ENCODE measurements at regions not wholly inside any gene's neighbourhood (a gene's known extent, or its start where the extent isn't known, plus 50 kb on each side); places are given as distances from the start of the nearest gene placed in this dataset.
A peak's percentile ranks its signal among the peaks of the same experiment; 100 is the strongest.

GRCh38 chr17:21540502-21540901 lies 151.8 kb upstream of the KCNJ18 start:
- peaks cover 5% of the 10 kb centered on the region for H3K4me1 Mint-ChIP-seq (ENCODE audit: low read depth)
- TF ChIP-seq, protein P1, sequence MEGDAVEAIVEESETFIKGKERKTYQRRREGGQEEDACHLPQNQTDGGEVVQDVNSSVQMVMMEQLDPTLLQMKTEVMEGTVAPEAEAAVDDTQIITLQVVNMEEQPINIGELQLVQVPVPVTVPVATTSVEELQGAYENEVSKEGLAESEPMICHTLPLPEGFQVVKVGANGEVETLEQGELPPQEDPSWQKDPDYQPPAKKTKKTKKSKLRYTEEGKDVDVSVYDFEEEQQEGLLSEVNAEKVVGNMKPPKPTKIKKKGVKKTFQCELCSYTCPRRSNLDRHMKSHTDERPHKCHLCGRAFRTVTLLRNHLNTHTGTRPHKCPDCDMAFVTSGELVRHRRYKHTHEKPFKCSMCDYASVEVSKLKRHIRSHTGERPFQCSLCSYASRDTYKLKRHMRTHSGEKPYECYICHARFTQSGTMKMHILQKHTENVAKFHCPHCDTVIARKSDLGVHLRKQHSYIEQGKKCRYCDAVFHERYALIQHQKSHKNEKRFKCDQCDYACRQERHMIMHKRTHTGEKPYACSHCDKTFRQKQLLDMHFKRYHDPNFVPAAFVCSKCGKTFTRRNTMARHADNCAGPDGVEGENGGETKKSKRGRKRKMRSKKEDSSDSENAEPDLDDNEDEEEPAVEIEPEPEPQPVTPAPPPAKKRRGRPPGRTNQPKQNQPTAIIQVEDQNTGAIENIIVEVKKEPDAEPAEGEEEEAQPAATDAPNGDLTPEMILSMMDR (IDR thresholded peaks at IDR 0.05): no peak
- no peak overlapping the region for H3K4me3 Mint-ChIP-seq
- Histone ChIP-seq H3K27me3 (ENCODE audit: control insufficient read depth in 1 of 2, insufficient read depth in 2 of 2, low read length in 2 of 2) (no peaks in the 10 kb centered on the region), H3K4me3 (ENCODE audit: low read length) (no peak overlapping the region), H3K9me3 (ENCODE audit: control insufficient read depth in 1 of 2, insufficient read depth in 1 of 2, low read length in 2 of 2) (no peaks in the 10 kb centered on the region), H3K36me3 (ENCODE audit: insufficient read depth, low read length) (no peaks in the 10 kb centered on the region), H3K4me1 (ENCODE audit: insufficient read depth, low read length) (no peaks in the 10 kb centered on the region), H3K27ac (ENCODE audit: low read depth in 1 of 2, low read length in 2 of 2) (no peak overlapping the region)
- H3K27me3 Mint-ChIP-seq: no peaks in the 10 kb centered on the region
- ChIA-PET POLR2A (no interaction called here), CTCF (no interaction called here)
- H3K27ac Mint-ChIP-seq: no peak overlapping the region
- H3K9me3 Mint-ChIP-seq: peaks cover 8% of the 10 kb centered on the region
- H3K36me3 Mint-ChIP-seq (ENCODE audit: low read depth): peaks cover 58% of the 10 kb centered on the region
- intact Hi-C loops (cut with DNase I, micrococcal nuclease): no loop called here
- ATAC-seq (ENCODE audit: poor library complexity) (no peak), DNase-seq (no peak)

DNA sequence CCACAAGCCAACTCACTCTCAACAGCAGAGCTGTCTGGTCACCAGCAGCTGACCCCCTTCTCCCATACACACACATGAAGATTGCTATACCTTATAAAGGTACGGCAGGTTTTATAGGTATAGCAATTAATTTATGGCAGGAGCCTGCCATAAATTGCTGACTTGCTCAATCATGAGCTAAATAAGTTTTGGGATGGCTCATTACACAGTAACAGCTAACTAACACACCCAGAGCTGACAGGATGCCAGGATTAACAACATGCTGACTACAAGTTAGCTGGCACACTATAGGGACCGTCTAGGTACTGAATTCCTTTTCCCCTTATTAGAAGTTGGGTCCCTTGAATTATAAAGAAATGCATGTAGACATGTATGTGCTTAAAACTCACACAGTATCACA lies 150.3 kb upstream of the KCNJ18 start:
- Mint-ChIP-seq H3K4me3 (no peak overlapping the region), H3K9me3 (peaks cover 3% of the 10 kb centered on the region), H3K4me1 (ENCODE audit: low read depth) (peaks cover 13% of the 10 kb centered on the region), H3K27ac (no peak overlapping the region), H3K36me3 (ENCODE audit: low read depth) (peaks cover 47% of the 10 kb centered on the region), H3K27me3 (no peaks in the 10 kb centered on the region)
- H3K27me3 ChIP-seq (ENCODE audit: control insufficient read depth in 1 of 2, insufficient read depth in 2 of 2, low read length in 2 of 2): no peaks in the 10 kb centered on the region
- ChIA-PET CTCF (no interaction called here), POLR2A (no interaction called here)
- TF ChIP-seq, protein P1 (IDR thresholded peaks at IDR 0.05): no peak
- intact Hi-C loops (cut with DNase I, micrococcal nuclease): no loop called here
- H3K4me1 ChIP-seq (ENCODE audit: insufficient read depth, low read length): no peaks in the 10 kb centered on the region
- no peak overlapping the region for H3K4me3 ChIP-seq (ENCODE audit: low read length)
- no peaks in the 10 kb centered on the region for H3K9me3 ChIP-seq (ENCODE audit: control insufficient read depth in 1 of 2, insufficient read depth in 1 of 2, low read length in 2 of 2)
- no peaks in the 10 kb centered on the region for H3K36me3 ChIP-seq (ENCODE audit: insufficient read depth, low read length)
- no peak overlapping the region for H3K27ac ChIP-seq (ENCODE audit: low read depth in 1 of 2, low read length in 2 of 2)
- ATAC-seq (ENCODE audit: poor library complexity) (no peak), DNase-seq (no peak)

DNA sequence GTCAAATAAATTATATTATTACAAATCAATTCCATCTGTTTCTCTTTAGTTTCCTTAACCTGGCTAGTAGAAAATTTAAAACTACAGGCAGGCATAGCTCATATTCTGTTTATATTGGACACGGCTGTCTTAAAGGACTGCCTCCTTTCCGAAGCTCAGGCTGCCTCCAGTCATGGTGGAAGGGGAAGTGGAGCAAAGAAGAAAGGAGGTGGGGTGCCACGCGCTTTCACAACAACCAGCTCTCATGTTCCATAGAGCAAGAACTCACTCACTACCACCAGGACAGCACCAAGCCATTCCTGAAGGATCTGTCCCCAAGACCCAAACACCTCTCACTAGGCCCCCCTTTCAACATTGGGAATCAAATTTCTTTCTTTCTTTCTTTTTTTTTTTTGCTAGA lies 149.3 kb upstream of the KCNJ18 start:
- ChIA-PET CTCF (no interaction called here), POLR2A (no interaction called here)
- Mint-ChIP-seq H3K36me3 (ENCODE audit: low read depth) (peaks cover 40% of the 10 kb centered on the region), H3K9me3 (no peaks in the 10 kb centered on the region), H3K4me1 (ENCODE audit: low read depth) (peaks cover 21% of the 10 kb centered on the region), H3K4me3 (no peak overlapping the region), H3K27me3 (no peaks in the 10 kb centered on the region), H3K27ac (no peak overlapping the region)
- Histone ChIP-seq H3K4me1 (ENCODE audit: insufficient read depth, low read length) (no peaks in the 10 kb centered on the region), H3K4me3 (ENCODE audit: low read length) (no peak overlapping the region), H3K27me3 (ENCODE audit: control insufficient read depth in 1 of 2, insufficient read depth in 2 of 2, low read length in 2 of 2) (no peaks in the 10 kb centered on the region), H3K9me3 (ENCODE audit: control insufficient read depth in 1 of 2, insufficient read depth in 1 of 2, low read length in 2 of 2) (no peaks in the 10 kb centered on the region), H3K27ac (ENCODE audit: low read depth in 1 of 2, low read length in 2 of 2) (no peak overlapping the region), H3K36me3 (ENCODE audit: insufficient read depth, low read length) (no peaks in the 10 kb centered on the region)
- DNase-seq (peak in 1 of 14 experiments; percentile 16), ATAC-seq (ENCODE audit: poor library complexity) (no peak)
- intact Hi-C loops (cut with DNase I, micrococcal nuclease): no loop called here
- TF ChIP-seq, protein P1 (IDR thresholded peaks at IDR 0.05): no peak

All from CD4-positive, alpha-beta T cell (primary cell).